Stimulated activated CD4-positive, alpha-beta T cell treated with anti-CD3 and anti-CD28 coated beads, Interleukin-4, amount 100 ng/mL, for 4 hours (primary cell): ENCODE measurements at regions not wholly inside any gene's neighbourhood (a gene's known extent, or its start where the extent isn't known, plus 50 kb on each side); places are given as distances from the start of the nearest gene placed in this dataset.
A peak's percentile ranks its signal among the peaks of the same experiment; 100 is the strongest.
"Not testable (repeated sequence)": the region's sequence is repeated elsewhere in the genome, so short reads cannot be mapped to it uniquely, and the experiment has no call there.

Experiments used
- DNase-seq, 2 experiments: peaks; one replicate each; pipeline ENCODE4 v3.0.0-alpha.2; 2020

DNA sequence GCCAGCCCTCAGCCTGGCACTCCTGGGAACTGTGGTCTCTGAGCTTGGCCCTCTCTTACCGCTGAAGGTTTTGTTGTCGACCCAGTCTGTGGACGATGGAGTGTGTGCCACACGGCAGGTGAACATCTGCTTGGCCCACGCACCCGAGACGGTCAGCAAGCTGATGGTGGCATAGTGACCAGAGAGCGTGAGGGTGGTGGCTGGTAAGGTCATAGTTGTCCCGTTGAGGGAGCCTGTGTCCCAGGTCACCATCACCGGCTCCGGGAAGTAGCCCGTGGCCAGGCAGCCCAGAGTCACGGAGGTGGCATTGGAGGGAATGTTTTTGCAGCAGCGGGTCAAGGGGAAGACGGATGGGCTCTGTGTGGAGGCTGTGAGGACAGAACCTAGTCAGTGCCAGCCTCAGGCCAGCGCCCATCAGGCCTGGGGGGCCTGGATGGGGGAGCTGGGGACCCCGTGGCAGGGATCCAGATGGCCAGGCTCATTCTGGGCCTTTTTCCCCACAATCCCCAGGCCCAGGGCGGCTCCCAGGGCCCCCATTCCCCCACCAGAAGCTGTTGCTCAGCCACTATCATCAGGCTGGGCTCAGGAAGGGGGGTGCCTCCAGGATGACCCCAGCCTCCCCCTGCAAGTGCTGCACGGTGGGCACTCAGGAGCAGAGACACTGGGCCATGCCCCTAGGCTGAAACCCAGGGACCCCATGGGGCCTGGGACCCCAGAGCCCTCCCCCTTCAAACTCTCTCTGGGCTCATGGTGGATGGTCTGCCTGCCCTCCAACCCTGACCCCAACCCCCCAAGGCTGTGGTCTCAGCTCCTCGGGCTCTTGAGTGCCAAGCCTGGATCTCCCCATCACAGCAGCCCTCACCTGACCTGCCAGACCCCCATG, 75.2 kb downstream of the TMEM121 start:
- no peak for DNase-seq

DNA sequence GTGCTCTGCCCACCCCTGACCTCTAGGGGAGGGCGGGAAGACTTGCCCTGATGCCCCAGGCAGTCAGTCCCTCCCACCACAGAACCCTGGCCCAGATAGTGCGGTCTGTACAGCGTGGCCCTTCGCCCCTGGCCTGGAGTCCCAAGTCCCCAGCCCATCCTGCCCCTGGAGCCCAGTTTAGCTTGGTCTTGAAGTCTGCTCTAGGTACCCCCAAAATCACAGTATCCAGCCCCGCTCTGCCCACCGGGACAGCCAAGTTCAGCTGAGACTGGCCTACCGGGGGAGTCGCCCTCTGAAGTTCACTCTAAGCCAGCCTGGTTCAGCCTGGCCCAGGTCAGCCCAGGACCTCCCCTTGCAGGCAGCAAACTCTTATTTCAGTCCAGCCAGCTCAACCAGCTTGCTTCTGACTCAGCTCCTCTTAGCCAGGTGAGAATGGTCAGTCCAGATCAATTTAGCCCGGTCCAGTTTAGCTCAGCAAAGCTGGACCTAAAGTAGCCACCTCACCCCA, 75.9 kb downstream of the TMEM121 start:
- DNase-seq = no peak

DNA sequence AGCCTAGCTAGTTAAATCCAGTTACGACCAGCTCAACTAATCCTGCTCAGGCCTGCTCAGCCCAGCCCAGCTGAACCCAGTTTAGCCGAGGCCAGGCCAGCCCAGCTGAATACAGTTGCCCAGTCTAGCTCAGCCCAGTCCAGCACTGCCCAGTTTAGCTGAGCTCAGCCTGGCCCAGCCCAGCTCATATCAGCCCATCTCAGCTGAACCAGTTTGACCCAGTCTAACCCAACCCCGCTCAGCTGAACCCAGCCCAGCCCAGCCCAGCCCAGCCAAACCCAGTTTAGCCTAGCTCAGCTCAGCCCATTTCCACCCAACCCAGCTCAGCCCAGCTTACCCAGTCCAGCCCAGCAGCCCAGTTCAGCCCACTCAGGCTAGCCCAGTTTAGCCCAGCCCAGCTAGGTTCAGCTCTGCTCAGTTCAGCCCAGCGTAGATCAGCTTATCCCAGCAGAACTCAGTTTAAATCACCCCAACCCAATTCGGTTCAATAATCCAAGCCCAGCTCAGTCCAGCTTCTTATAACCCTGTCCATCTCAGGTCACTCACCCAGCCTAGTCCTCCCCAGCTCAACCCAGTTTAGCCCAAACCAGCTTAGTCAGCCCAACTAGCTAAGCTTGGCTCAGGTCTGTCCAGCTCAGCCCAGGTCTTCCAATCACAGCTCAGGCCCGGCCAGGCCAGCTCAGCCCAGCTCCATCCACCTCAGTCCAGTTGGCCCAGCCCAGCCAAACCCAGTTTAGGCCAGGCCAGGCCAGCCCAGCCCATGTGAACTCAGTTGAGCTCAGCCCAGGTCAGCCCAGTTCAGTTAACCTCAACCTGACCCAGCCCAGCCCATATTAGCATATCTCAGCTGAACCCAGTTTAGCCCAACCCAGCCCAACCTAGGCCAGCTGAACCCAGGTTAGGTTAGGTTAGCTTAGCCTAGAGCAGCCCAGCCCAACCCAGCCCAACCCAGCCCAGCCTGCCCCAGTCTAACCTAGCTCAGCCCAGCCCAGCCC, 76.7 kb downstream of the TMEM121 start:
- DNase-seq = no peak

GRCh38 chr14:105604531-105605463, 78.4 kb downstream of the TMEM121 start:
- not testable (repeated sequence) for DNase-seq

GRCh38 chr14:105605464-105606304, 79.3 kb downstream of the TMEM121 start:
- no peak for DNase-seq

DNA sequence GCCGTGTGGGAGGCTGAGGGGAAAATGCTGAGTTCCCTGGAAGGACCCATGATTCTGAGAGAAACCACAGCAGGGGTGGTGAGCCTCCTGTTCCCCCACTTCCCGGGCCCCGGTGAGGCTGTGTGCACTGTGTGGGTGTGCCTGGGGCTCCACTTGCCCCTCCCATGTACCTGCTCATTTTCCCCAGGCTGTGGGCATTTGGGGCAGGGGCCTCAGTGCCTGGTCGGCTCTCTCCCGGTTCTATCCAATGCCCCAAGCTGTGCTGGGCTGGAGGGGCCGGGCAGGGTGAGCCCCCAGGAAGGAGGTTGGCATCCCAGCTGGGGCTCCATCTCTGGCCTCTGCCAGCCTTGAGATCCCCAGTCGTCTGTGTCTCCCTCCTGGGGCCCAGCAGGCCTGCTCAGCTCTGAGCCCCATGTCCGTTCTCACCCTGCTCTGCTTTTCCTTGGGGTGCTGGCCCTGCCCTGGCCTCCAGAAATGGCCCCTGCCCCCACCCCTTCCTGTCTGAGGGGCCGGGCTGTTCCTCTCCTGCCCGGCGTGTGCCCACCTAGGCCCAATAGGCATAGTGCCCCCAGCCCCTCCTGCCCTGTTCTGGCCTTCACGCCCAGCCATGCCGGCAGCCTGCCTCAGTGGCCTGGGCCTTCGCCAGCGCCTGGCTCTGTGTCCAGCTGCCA, 80.1 kb downstream of the TMEM121 start:
- DNase-seq = not testable (repeated sequence)

- DNase-seq = not testable (repeated sequence)
Measured at GRCh38 chr14:105607025-105607424, 80.6 kb downstream of the TMEM121 start.

DNA sequence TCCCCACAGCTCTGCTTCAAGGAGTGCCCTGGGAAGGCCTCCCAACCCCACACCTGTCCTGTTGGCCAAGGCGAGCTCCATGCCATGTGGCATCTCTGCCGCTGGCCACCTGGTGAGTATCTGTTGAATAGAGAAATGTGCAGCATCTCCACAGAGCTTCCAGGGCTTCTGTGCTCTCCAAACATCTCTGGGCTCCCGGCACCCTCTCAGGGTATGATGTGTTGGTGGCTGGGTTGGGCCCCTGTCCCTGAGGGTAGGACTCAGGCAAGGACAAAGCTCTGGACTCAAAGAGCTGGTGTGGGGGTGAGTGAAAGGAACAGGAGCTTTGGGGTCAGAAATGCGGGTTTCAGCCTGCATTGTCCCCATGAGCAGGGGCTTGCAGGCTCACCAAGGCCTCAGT, 88.6 kb downstream of the TMEM121 start:
- DNase-seq = not testable (repeated sequence)

DNA sequence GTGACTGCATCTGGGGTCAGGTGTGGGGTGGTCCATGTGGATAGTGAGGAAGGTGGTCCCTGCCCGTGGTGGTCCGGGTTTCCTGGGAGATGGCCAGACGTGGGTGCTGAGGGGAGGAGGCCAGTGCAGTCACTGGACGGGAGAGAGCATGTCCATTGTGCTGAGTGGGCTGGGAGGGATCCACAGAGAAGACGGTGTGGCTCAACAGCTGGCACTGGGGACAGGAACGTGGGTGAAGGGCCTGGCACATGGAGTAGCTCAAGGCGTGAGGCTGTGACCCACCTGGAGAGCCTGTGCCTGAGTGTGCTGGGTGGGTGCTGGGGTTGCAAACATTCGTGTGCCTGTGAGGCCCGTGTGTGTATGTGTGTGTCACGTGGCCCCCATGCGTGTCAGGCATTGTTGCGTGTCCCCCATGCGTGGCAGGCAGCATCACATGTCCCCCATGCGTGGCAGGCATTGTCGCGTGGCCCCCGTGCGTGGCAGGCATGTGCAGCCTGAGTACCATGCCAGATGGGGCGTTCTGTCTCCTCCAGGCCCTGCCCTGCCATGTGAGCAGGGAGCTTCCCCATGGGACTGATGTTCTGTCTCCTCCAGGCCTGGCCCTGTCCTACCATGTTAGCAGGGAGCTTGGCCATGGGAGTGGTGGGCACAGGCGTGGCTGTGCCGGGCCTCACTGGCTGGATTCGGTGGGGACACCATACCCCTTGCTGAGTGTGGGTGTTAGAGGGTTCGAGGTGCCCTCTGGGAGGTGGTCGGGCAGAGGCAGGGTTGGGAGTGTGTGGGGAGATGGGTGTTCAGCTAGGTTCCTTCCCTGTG, 89.8 kb downstream of the TMEM121 start:
- not testable (repeated sequence) for DNase-seq

GRCh38 chr14:105616802-105617192, 90.4 kb downstream of the TMEM121 start:
- no peak for DNase-seq

DNA sequence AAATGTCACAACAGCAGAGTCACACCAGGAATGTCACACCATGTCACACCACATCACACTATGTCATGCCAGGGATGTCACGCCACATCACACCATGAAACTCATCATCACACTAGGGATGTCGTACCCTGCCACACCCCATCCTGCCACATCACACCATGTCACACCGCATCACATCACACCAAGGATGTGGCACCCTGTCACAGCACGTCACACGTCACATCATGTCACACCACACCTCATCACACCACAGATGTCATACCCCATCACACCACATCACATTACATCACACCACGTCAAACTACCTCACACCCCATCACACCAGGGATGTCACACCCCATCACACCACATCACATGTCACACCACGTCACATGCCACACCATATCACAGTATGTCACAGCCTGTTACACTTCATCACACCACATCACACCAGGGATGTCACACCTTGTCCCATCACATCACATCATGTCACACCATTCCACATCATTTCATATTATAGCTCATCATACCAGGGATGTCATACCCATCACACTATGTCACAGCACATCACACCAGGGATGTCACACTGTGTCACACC, 90.9 kb downstream of the TMEM121 start:
- DNase-seq = peak in 1 of 2 experiments; percentile 16

DNA sequence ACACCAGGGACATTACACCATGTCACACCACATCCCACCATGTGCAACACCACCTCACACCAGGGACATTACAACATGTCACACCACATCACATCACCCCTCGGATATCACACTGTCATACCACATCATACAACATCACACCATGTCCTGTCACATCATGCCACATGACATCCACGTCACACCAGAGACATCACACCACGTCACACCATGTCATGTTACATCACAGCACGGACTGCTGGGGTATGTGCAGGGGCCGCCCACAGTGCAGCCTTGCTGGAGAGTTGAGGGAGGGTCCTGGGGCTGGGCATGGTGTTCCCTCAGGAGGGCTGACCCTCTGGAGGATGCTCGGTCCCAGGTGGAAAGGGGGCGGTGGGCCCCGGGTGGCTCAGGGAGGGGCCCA, 91.4 kb downstream of the TMEM121 start:
- not testable (repeated sequence) for DNase-seq

- not testable (repeated sequence) for DNase-seq
Measured at GRCh38 chr14:105619324-105619723, 92.9 kb downstream of the TMEM121 start.

- DNase-seq = not testable (repeated sequence)
Measured at GRCh38 chr14:105620178-105620864, 93.9 kb downstream of the TMEM121 start.

- not testable (repeated sequence) for DNase-seq
Measured at GRCh38 chr14:105620865-105621471, 94.6 kb downstream of the TMEM121 start.

- not testable (repeated sequence) for DNase-seq
Measured at GRCh38 chr14:105621479-105622328, 95.3 kb downstream of the TMEM121 start.

- no peak for DNase-seq
Measured at GRCh38 chr14:105622329-105622955, 96.1 kb downstream of the TMEM121 start.
